ENCODE measurements at regions not wholly inside any gene's neighbourhood (a gene's known extent, or its start where the extent isn't known, plus 50 kb on each side); places are given as distances from the start of the nearest gene placed in this dataset.
"Not testable (repeated sequence)": the region's sequence is repeated elsewhere in the genome, so short reads cannot be mapped to it uniquely, and the experiment has no call there.

GRCh38 chr1:100791586-100791985, 72.0 kb downstream of the VCAM1 start:
- DNase-seq = no peak

- DNase-seq = no peak
Measured at GRCh38 chr1:100793659-100794058, 74.1 kb downstream of the VCAM1 start.

GRCh38 chr1:100794748-100795645, 75.5 kb downstream of the VCAM1 start:
- no peak for DNase-seq

GRCh38 chr1:100795646-100795985, 76.1 kb downstream of the VCAM1 start:
- DNase-seq = no peak

- DNase-seq = no peak
Measured at GRCh38 chr1:100796046-100796445, 76.5 kb downstream of the VCAM1 start.

- DNase-seq = no peak
Measured at GRCh38 chr1:100799548-100799947, 80.0 kb downstream of the VCAM1 start.

- no peak for DNase-seq
Measured at GRCh38 chr1:100799954-100800612, 80.5 kb downstream of the VCAM1 start.

GRCh38 chr1:100801256-100801655, 81.7 kb downstream of the VCAM1 start:
- DNase-seq = not testable (repeated sequence)

- DNase-seq = not testable (repeated sequence)
Measured at GRCh38 chr1:100803280-100803679, 83.7 kb downstream of the VCAM1 start.

- no peak for DNase-seq
Measured at GRCh38 chr1:100806601-100807000, 87.1 kb downstream of the VCAM1 start.

- no peak for DNase-seq
Measured at GRCh38 chr1:100810360-100810759, 84.3 kb downstream of the EXTL2 start.

- DNase-seq = no peak
Measured at GRCh38 chr1:100811808-100812207, 82.8 kb downstream of the EXTL2 start.

- DNase-seq = not testable (repeated sequence)
Measured at GRCh38 chr1:100814938-100815337, 79.7 kb downstream of the EXTL2 start.

- DNase-seq = peak; percentile 7
Measured at GRCh38 chr1:100816049-100816448, 78.6 kb downstream of the EXTL2 start.

- DNase-seq = not testable (repeated sequence)
Measured at GRCh38 chr1:100820195-100820594, 74.4 kb downstream of the EXTL2 start.

- not testable (repeated sequence) for DNase-seq
Measured at GRCh38 chr1:100821919-100822318, 72.7 kb downstream of the EXTL2 start.
